WTC11 (cell line): ENCODE measurements at regions not wholly inside any gene's neighbourhood (a gene's known extent, or its start where the extent isn't known, plus 50 kb on each side); places are given as distances from the start of the nearest gene placed in this dataset.

ENCODE experiments used
- ATAC-seq: fragments of 200-7000 bp; cut with Tn5 transposase; 2 replicates; pipeline ENCODE4 v1.10.0; 2021; ENCODE audit warnings: mild to moderate bottlenecking, moderate library complexity
- CTCF ChIA-PET: fragments of 300-600 bp; sonication (Branson Sonifier 250); formaldehyde crosslinking; loops from one replicate; lab custom pipeline; 2021; ENCODE audit warnings: antibody characterized with exemption; lab: Charles Lee
- POLR2A ChIA-PET: fragments of 350-600 bp; sonication (Branson Sonifier 250); formaldehyde crosslinking; loops from one replicate; lab custom pipeline; 2021; ENCODE audit warnings: antibody characterized with exemption; lab: Charles Lee
- DNase-seq: peaks from one replicate; pipeline ENCODE4 v3.0.0; 2021; ENCODE audit warnings: low spot score
- H3K27ac Mint-ChIP-seq: 2 replicates; pipeline ENCODE4 v1.8.0; 2021; ENCODE audit warnings: mixed read lengths
- H3K27me3 Mint-ChIP-seq: 2 replicates; pipeline ENCODE4 v1.8.0; 2021; ENCODE audit warnings: low read depth, mild to moderate bottlenecking, moderate library complexity, mixed read lengths
- H3K36me3 Mint-ChIP-seq: 2 replicates; pipeline ENCODE4 v1.8.0; 2021; ENCODE audit warnings: mixed read lengths
- H3K4me1 Mint-ChIP-seq: 2 replicates; pipeline ENCODE4 v1.8.0; 2022; ENCODE audit warnings: mixed read lengths
- H3K4me3 Mint-ChIP-seq: 2 replicates; pipeline ENCODE4 v1.8.0; 2021; ENCODE audit warnings: mild to moderate bottlenecking, moderate library complexity, mixed read lengths
- H3K9me3 Mint-ChIP-seq: 2 replicates; pipeline ENCODE4 v1.8.0; 2021; ENCODE audit warnings: mixed read lengths
- ARID4B ChIP-seq: sonication (generic); formaldehyde crosslinking; IDR thresholded peaks from 2 replicates; pipeline ENCODE4 v1.8.0; 2023; ENCODE audit warnings: missing genetic modification reagents, mild to moderate bottlenecking, borderline replicate concordance
- ATF6 ChIP-seq: sonication (generic); formaldehyde crosslinking; IDR thresholded peaks from 2 replicates; pipeline ENCODE4 v1.8.1; 2023; ENCODE audit warnings: mild to moderate bottlenecking, missing genetic modification reagents
- CREB1 ChIP-seq: sonication (generic); formaldehyde crosslinking; IDR thresholded peaks from 2 replicates; pipeline ENCODE4 v1.8.0; 2023; ENCODE audit warnings: mild to moderate bottlenecking, missing genetic modification reagents
- E2F1 ChIP-seq: sonication (generic); formaldehyde crosslinking; IDR thresholded peaks from 2 replicates; pipeline ENCODE4 v1.8.0; 2022; ENCODE audit warnings: mild to moderate bottlenecking, missing genetic modification reagents
- E2F4 ChIP-seq: sonication (generic); formaldehyde crosslinking; IDR thresholded peaks from 2 replicates; pipeline ENCODE4 v1.8.1; 2022; ENCODE audit warnings: low read depth, mild to moderate bottlenecking, moderate library complexity, missing genetic modification reagents, borderline replicate concordance
- FOXJ3 ChIP-seq: sonication (generic); formaldehyde crosslinking; IDR thresholded peaks from 2 replicates; pipeline ENCODE4 v1.9.0; 2021; ENCODE audit warnings: missing genetic modification reagents, mild to moderate bottlenecking, borderline replicate concordance
- HMGA2 ChIP-seq: fragments of 250-450 bp; sonication (Bioruptor Pico); IDR thresholded peaks from 2 replicates; pipeline ENCODE4 v1.4.0; 2021; ENCODE audit warnings: mild to moderate bottlenecking, moderate library complexity
- JAZF1 ChIP-seq: fragments of 250-450 bp; sonication (Bioruptor Pico); IDR thresholded peaks from 2 replicates; pipeline ENCODE4 v1.9.0; 2021; ENCODE audit warnings: moderate library complexity, mild to moderate bottlenecking, inconsistent platforms
- KAT7 ChIP-seq: sonication (generic); formaldehyde crosslinking; IDR thresholded peaks from 2 replicates; pipeline ENCODE4 v1.8.1; 2023; ENCODE audit warnings: missing genetic modification reagents, mild to moderate bottlenecking, borderline replicate concordance
- MAX ChIP-seq: sonication (generic); formaldehyde crosslinking; IDR thresholded peaks from 2 replicates; pipeline ENCODE4 v1.8.0; 2022; ENCODE audit warnings: mild to moderate bottlenecking, missing genetic modification reagents
- MLX ChIP-seq: sonication (generic); formaldehyde crosslinking; IDR thresholded peaks from 2 replicates; pipeline ENCODE4 v1.8.1; 2023; ENCODE audit warnings: mild to moderate bottlenecking, missing genetic modification reagents, moderate library complexity
- MYBL2 ChIP-seq: sonication (generic); formaldehyde crosslinking; IDR thresholded peaks from 2 replicates; pipeline ENCODE4 v1.8.1; 2023; ENCODE audit warnings: mild to moderate bottlenecking, moderate library complexity, missing genetic modification reagents
- NFATC4 ChIP-seq: fragments of 250-450 bp; sonication (Bioruptor Pico); IDR thresholded peaks from 2 replicates; pipeline ENCODE4 v1.9.0; 2021; ENCODE audit warnings: mild to moderate bottlenecking
- PRDM15 ChIP-seq: sonication (generic); formaldehyde crosslinking; IDR thresholded peaks from 2 replicates; pipeline ENCODE4 v1.8.0; 2022; ENCODE audit warnings: missing genetic modification reagents
- PRRX2 ChIP-seq: fragments of 250-450 bp; sonication (Bioruptor Pico); IDR thresholded peaks from 2 replicates; pipeline ENCODE4 v1.8.0; 2021; ENCODE audit warnings: mild to moderate bottlenecking
- TEAD1 ChIP-seq: sonication (generic); formaldehyde crosslinking; IDR thresholded peaks from 2 replicates; pipeline ENCODE4 v1.8.0; 2022; ENCODE audit warnings: mild to moderate bottlenecking, missing genetic modification reagents
- ZNF396 ChIP-seq: fragments of 250-450 bp; sonication (Bioruptor Pico); IDR thresholded peaks from 2 replicates; pipeline ENCODE4 v1.8.0; 2021; ENCODE audit warnings: mild to moderate bottlenecking, moderate library complexity, borderline replicate concordance
- ZNF425 ChIP-seq: fragments of 250-450 bp; sonication (Bioruptor Pico); conservative IDR thresholded peaks from 2 replicates; pipeline ENCODE4 v1.9.0; 2021; ENCODE audit warnings: mild to moderate bottlenecking

GRCh38 chr3:26193558-26193957 is 403.7 kb downstream of the OXSM start (continued):
- no peak for TF ChIP-seq ZNF425 (CRISPR knock-in tag)
- TF ChIP-seq E2F4: no peak
- no peak for TF ChIP-seq NFATC4 (CRISPR knock-in tag)
- TF ChIP-seq CREB1 (CRISPR knock-in tag): no peak

- H3K27ac Mint-ChIP-seq: no peak overlapping the region
- POLR2A ChIA-PET: no interaction called here
- ATAC-seq (no peak), DNase-seq (no peak)
- H3K9me3 Mint-ChIP-seq: peaks cover 15% of the 10 kb centered on the region
- H3K36me3 Mint-ChIP-seq: no peaks in the 10 kb centered on the region
- H3K4me3 Mint-ChIP-seq: no peak overlapping the region
- H3K27me3 Mint-ChIP-seq: no peaks in the 10 kb centered on the region
- CTCF ChIA-PET: no interaction called here
- no peaks in the 10 kb centered on the region for H3K4me1 Mint-ChIP-seq
- TF ChIP-seq FOXJ3 (CRISPR knock-in tag) (no peak), MAX (no peak), ARID4B (no peak), HMGA2 (CRISPR knock-in tag) (no peak), JAZF1 (no peak), ZNF425 (CRISPR knock-in tag) (no peak), E2F1 (CRISPR knock-in tag) (no peak), MLX (CRISPR knock-in tag) (no peak), ZNF396 (CRISPR knock-in tag) (no peak), TEAD1 (CRISPR knock-in tag) (no peak), PRDM15 (CRISPR knock-in tag) (no peak), KAT7 (CRISPR knock-in tag) (no peak), MYBL2 (CRISPR knock-in tag) (no peak), PRRX2 (CRISPR knock-in tag) (no peak), ATF6 (CRISPR knock-in tag) (no peak)
Observed at GRCh38 chr3:26196781-26197180, 406.9 kb downstream of the OXSM start.
